MM.1S (cell line): ENCODE measurements at regions not wholly inside any gene's neighbourhood (a gene's known extent, or its start where the extent isn't known, plus 50 kb on each side); places are given as distances from the start of the nearest gene placed in this dataset.

Experiments used
- DNase-seq: peaks from one replicate; pipeline ENCODE4 v3.0.0-alpha.2; 2015
- H2AFZ ChIP-seq: fragments of 300-600 bp; sonication (generic); 2 replicates; pipeline ENCODE4 v1.6.0; 2016; ENCODE audit warnings: antibody characterized with exemption, low read length
- H3F3A ChIP-seq: fragments of 300-600 bp; sonication (generic); 2 replicates; pipeline ENCODE4 v1.6.1; 2016; ENCODE audit warnings: mild to moderate bottlenecking, antibody characterized with exemption, low read length, moderate library complexity, mixed read lengths; ENCODE audit not compliant: insufficient read depth
- H3K27ac ChIP-seq: fragments of 300-600 bp; sonication (generic); 2 replicates; pipeline ENCODE4 v1.5.1; 2016; ENCODE audit warnings: mild to moderate bottlenecking, low read length
- H3K27me3 ChIP-seq: fragments of 300-600 bp; sonication (generic); replicated peaks from 2 replicates; pipeline ENCODE4 v1.6.0; 2016; ENCODE audit warnings: low read length; ENCODE audit not compliant: insufficient read depth
- H3K36me3 ChIP-seq: fragments of 300-600 bp; sonication (generic); replicated peaks from 2 replicates; pipeline ENCODE4 v1.6.1; 2016; ENCODE audit warnings: mild to moderate bottlenecking, low read length, mixed read lengths; ENCODE audit not compliant: insufficient read depth
- H3K4me1 ChIP-seq: fragments of 300-600 bp; sonication (generic); 2 replicates; pipeline ENCODE4 v1.6.1; 2016; ENCODE audit warnings: low read length, mixed read lengths
- H3K4me2 ChIP-seq: fragments of 300-600 bp; sonication (generic); 2 replicates; pipeline ENCODE4 v1.6.0; 2016; ENCODE audit warnings: low read depth, low read length
- H3K4me3 ChIP-seq: fragments of 300-600 bp; sonication (generic); 2 replicates; pipeline ENCODE4 v1.5.1; 2016; ENCODE audit warnings: low read length, mixed read lengths
- H3K79me2 ChIP-seq: fragments of 300-600 bp; sonication (generic); 2 replicates; pipeline ENCODE4 v1.6.1; 2016; ENCODE audit warnings: mixed run types, low read length, mixed read lengths
- H3K9ac ChIP-seq: fragments of 300-600 bp; sonication (generic); 2 replicates; pipeline ENCODE4 v1.6.1; 2016; ENCODE audit warnings: low read length, mixed read lengths
- H3K9me2 ChIP-seq: fragments of 300-600 bp; sonication (generic); replicated peaks from 2 replicates; pipeline ENCODE4 v1.6.1; 2016; ENCODE audit warnings: mild to moderate bottlenecking, low read length, mixed read lengths; ENCODE audit not compliant: insufficient read depth
- H3K9me3 ChIP-seq: fragments of 300-600 bp; sonication (generic); replicated peaks from 2 replicates; pipeline ENCODE4 v1.6.1; 2016; ENCODE audit warnings: mild to moderate bottlenecking, low read length, mixed read lengths; ENCODE audit not compliant: insufficient read depth
- H4K20me1 ChIP-seq: fragments of 300-600 bp; sonication (generic); 2 replicates; pipeline ENCODE4 v1.6.1; 2016; ENCODE audit warnings: mild to moderate bottlenecking, low read length, moderate library complexity, mixed read lengths; ENCODE audit not compliant: insufficient read depth
- CTCF ChIP-seq: fragments of 300-600 bp; sonication (generic); IDR thresholded peaks from 2 replicates; pipeline ENCODE4 v1.5.1; 2016; ENCODE audit warnings: antibody characterized with exemption, low read length, mixed read lengths
- EZH2 ChIP-seq: fragments of 300-600 bp; sonication (generic); optimal IDR thresholded peaks from 2 replicates; pipeline ENCODE3; 2017; ENCODE audit warnings: low read depth, mild to moderate bottlenecking, antibody characterized with exemption, low read length, mixed read lengths
- EZH2phosphoT487 ChIP-seq: fragments of 300-600 bp; sonication (generic); IDR thresholded peaks from 2 replicates; pipeline ENCODE4 v1.6.1; 2018; ENCODE audit warnings: antibody characterized with exemption, low read length

- peaks cover 72% of the 10 kb centered on the region for H3K27me3 ChIP-seq
- H3K36me3 ChIP-seq: no peaks in the 10 kb centered on the region
- H3F3A ChIP-seq: no peaks in the 10 kb centered on the region
- H2AFZ ChIP-seq: no peak overlapping the region
- H3K9ac ChIP-seq: no peak overlapping the region
- no peaks in the 10 kb centered on the region for H3K79me2 ChIP-seq
- no peaks in the 10 kb centered on the region for H4K20me1 ChIP-seq
- H3K9me3 ChIP-seq: no peaks in the 10 kb centered on the region
- DNase-seq: no peak
- no peaks in the 10 kb centered on the region for H3K4me1 ChIP-seq
- TF ChIP-seq EZH2phosphoT487 (no peak), EZH2 (no peak), CTCF (no peak)
- no peak overlapping the region for H3K27ac ChIP-seq
- no peak overlapping the region for H3K4me2 ChIP-seq
- H3K9me2 ChIP-seq: no peaks in the 10 kb centered on the region
- no peak overlapping the region for H3K4me3 ChIP-seq
Measured at GRCh38 chr1:30538226-30538992, 185.0 kb downstream of the MATN1 start.

GRCh38 chr1:30537279-30537678 lies 186.1 kb downstream of the MATN1 start:
- no peak overlapping the region for H3K27ac ChIP-seq
- no peak for TF ChIP-seq EZH2phosphoT487
- no peak for TF ChIP-seq EZH2
- no peak for TF ChIP-seq CTCF
- H3K9me3 ChIP-seq: no peaks in the 10 kb centered on the region
- peaks cover 77% of the 10 kb centered on the region for H3K27me3 ChIP-seq
- no peak overlapping the region for H3K4me2 ChIP-seq
- H3K36me3 ChIP-seq: no peaks in the 10 kb centered on the region
- H3F3A ChIP-seq: no peaks in the 10 kb centered on the region
- H3K9ac ChIP-seq: no peak overlapping the region
- no peaks in the 10 kb centered on the region for H3K9me2 ChIP-seq
- no peaks in the 10 kb centered on the region for H4K20me1 ChIP-seq
- no peak overlapping the region for H2AFZ ChIP-seq
- DNase-seq: no peak
- H3K4me3 ChIP-seq: no peak overlapping the region
- no peaks in the 10 kb centered on the region for H3K79me2 ChIP-seq
- no peaks in the 10 kb centered on the region for H3K4me1 ChIP-seq

- Histone ChIP-seq H3K27me3 (peaks cover 78% of the 10 kb centered on the region), H3K9ac (no peak overlapping the region), H3K27ac (no peak overlapping the region), H3K36me3 (no peaks in the 10 kb centered on the region), H3K9me2 (no peaks in the 10 kb centered on the region), H4K20me1 (no peaks in the 10 kb centered on the region), H3F3A (no peaks in the 10 kb centered on the region), H3K4me1 (no peaks in the 10 kb centered on the region), H3K4me2 (no peak overlapping the region), H2AFZ (no peak overlapping the region), H3K9me3 (no peaks in the 10 kb centered on the region), H3K79me2 (no peaks in the 10 kb centered on the region), H3K4me3 (no peak overlapping the region)
- DNase-seq: no peak
- no peak for TF ChIP-seq EZH2phosphoT487
- TF ChIP-seq CTCF: no peak
- no peak for TF ChIP-seq EZH2
Measured at GRCh38 chr1:30536530-30536929, 186.9 kb downstream of the MATN1 start.
